GM19239 (cell line): ENCODE measurements at regions not wholly inside any gene's neighbourhood (a gene's known extent, or its start where the extent isn't known, plus 50 kb on each side); places are given as distances from the start of the nearest gene placed in this dataset.
"Not testable (repeated sequence)": the region's sequence is repeated elsewhere in the genome, so short reads cannot be mapped to it uniquely, and the experiment has no call there.

ENCODE experiments used
- DNase-seq: peaks from one replicate; pipeline ENCODE4 v3.0.0; 2011; ENCODE audit warnings: low spot score; ENCODE audit not compliant: insufficient read length
- FAIRE-seq: peaks from 2 replicates; lab custom pipeline; 2011; peaks lifted over from hg19 to GRCh38; lab: Jason Lieb, UNC

GRCh38 chr11:41666951-41667653 lies 207.7 kb upstream of the LRRC4C start:
- FAIRE-seq (no peak), DNase-seq (no peak)

- FAIRE-seq: no peak
- no peak for DNase-seq
Measured at GRCh38 chr11:41675205-41675604, 215.8 kb upstream of the LRRC4C start.

- DNase-seq (no peak), FAIRE-seq (no peak)
Measured at GRCh38 chr11:41713030-41713429, 253.6 kb upstream of the LRRC4C start.

GRCh38 chr11:41714101-41714500 lies 254.6 kb upstream of the LRRC4C start:
- no peak for DNase-seq
- no peak for FAIRE-seq

GRCh38 chr11:41716862-41717261 lies 257.4 kb upstream of the LRRC4C start:
- FAIRE-seq (no peak), DNase-seq (no peak)

GRCh38 chr11:41720761-41721160 lies 261.3 kb upstream of the LRRC4C start:
- DNase-seq: no peak
- FAIRE-seq: no peak

GRCh38 chr11:41728161-41728560 lies 268.7 kb upstream of the LRRC4C start:
- not testable (repeated sequence) for DNase-seq, FAIRE-seq

GRCh38 chr11:41775296-41775695 lies 315.8 kb upstream of the LRRC4C start:
- DNase-seq: no peak
- FAIRE-seq: no peak

GRCh38 chr11:41779401-41779960 lies 320.0 kb upstream of the LRRC4C start:
- no peak for FAIRE-seq
- DNase-seq: no peak

- FAIRE-seq: no peak
- DNase-seq: no peak
Measured at GRCh38 chr11:41781441-41781840, 322.0 kb upstream of the LRRC4C start.

GRCh38 chr11:41784513-41785335 lies 325.3 kb upstream of the LRRC4C start:
- FAIRE-seq (no peak), DNase-seq (no peak)

GRCh38 chr11:41786087-41786486 lies 326.6 kb upstream of the LRRC4C start:
- DNase-seq (no peak), FAIRE-seq (no peak)

- DNase-seq: no peak
- no peak for FAIRE-seq
Measured at GRCh38 chr11:41788177-41788576, 328.7 kb upstream of the LRRC4C start.

GRCh38 chr11:41789376-41789775 lies 329.9 kb upstream of the LRRC4C start:
- DNase-seq (no peak), FAIRE-seq (no peak)

GRCh38 chr11:41795004-41795403 lies 335.6 kb upstream of the LRRC4C start:
- FAIRE-seq: no peak
- no peak for DNase-seq

GRCh38 chr11:41799754-41800153 lies 340.3 kb upstream of the LRRC4C start:
- DNase-seq: no peak
- no peak for FAIRE-seq

GRCh38 chr11:41803895-41804294 lies 344.4 kb upstream of the LRRC4C start:
- DNase-seq (no peak), FAIRE-seq (no peak)

GRCh38 chr11:41816396-41816795 lies 356.9 kb upstream of the LRRC4C start:
- no peak for DNase-seq
- no peak for FAIRE-seq

GRCh38 chr11:41824287-41824686 lies 364.8 kb upstream of the LRRC4C start:
- FAIRE-seq, DNase-seq: not testable (repeated sequence)

GRCh38 chr11:41826085-41826484 lies 366.6 kb upstream of the LRRC4C start:
- FAIRE-seq: no peak
- DNase-seq: no peak

GRCh38 chr11:41836431-41836830 lies 377.0 kb upstream of the LRRC4C start:
- DNase-seq: no peak

More at GRCh38 chr11:41836431-41836830, 377.0 kb upstream of the LRRC4C start:
- no peak for FAIRE-seq
